CD4-positive, alpha-beta T cell (primary cell): ENCODE measurements at regions not wholly inside any gene's neighbourhood (a gene's known extent, or its start where the extent isn't known, plus 50 kb on each side); places are given as distances from the start of the nearest gene placed in this dataset.

ENCODE experiments used
- ATAC-seq: fragments of 200-7000 bp; cut with Tn5 transposase; one replicate; pipeline ENCODE4 v1.10.0; 2022; ENCODE audit warnings: mild to moderate bottlenecking; ENCODE audit not compliant: poor library complexity
- CTCF ChIA-PET: fragments of 350-600 bp; sonication (Branson Sonifier 250); formaldehyde crosslinking; loops from one replicate; lab custom pipeline; 2021; ENCODE audit warnings: antibody characterized with exemption, inconsistent platforms; lab: Charles Lee
- POLR2A ChIA-PET: fragments of 350-600 bp; sonication (Branson Sonifier 250); formaldehyde crosslinking; loops from one replicate; lab custom pipeline; 2021; ENCODE audit warnings: antibody characterized with exemption, inconsistent platforms; lab: Charles Lee
- DNase-seq, 14 experiments: peaks; one replicate each; pipeline ENCODE4 v3.0.0-alpha.2; 2013 to 2020; ENCODE audit warnings: mixed read lengths in 2 of 14
- H3K27ac ChIP-seq, 2 donors: one replicate each; pipeline versions ENCODE4 v1.5.1 to v1.7.0; 2013; ENCODE audit warnings: low read length in 2 of 2, low read depth in 1 of 2, mild to moderate bottlenecking in 1 of 2
- H3K27me3 ChIP-seq, 2 experiments: 1 replicate in 1 of 2; 2 replicates in 1 of 2; pipeline versions ENCODE4 v1.6.1 to v1.7.0; 2013; ENCODE audit warnings: low read length in 2 of 2, control low read depth in 1 of 2, mild to moderate bottlenecking in 1 of 2, moderate library complexity in 1 of 2; ENCODE audit not compliant: insufficient read depth in 2 of 2, control insufficient read depth in 1 of 2
- H3K36me3 ChIP-seq: one replicate; pipeline ENCODE4 v1.6.1; 2013; ENCODE audit warnings: low read length, control low read depth; ENCODE audit not compliant: insufficient read depth
- H3K4me1 ChIP-seq: one replicate; pipeline ENCODE4 v1.6.1; 2013; ENCODE audit warnings: low read length, control low read depth; ENCODE audit not compliant: insufficient read depth
- H3K4me3 ChIP-seq: one replicate; pipeline ENCODE4 v1.5.1; 2013; ENCODE audit warnings: mild to moderate bottlenecking, low read length, moderate library complexity
- H3K9me3 ChIP-seq, 2 experiments: 1 replicate in 1 of 2; 2 replicates in 1 of 2; pipeline versions ENCODE4 v1.6.1 to v1.7.0; 2013; ENCODE audit warnings: low read length in 2 of 2, mild to moderate bottlenecking in 2 of 2, control low read depth in 1 of 2, moderate library complexity in 1 of 2; ENCODE audit not compliant: control insufficient read depth in 1 of 2, insufficient read depth in 1 of 2
- H3K27ac Mint-ChIP-seq: one replicate; pipeline ENCODE4 v1.8.0; 2020; ENCODE audit warnings: mixed read lengths
- H3K27me3 Mint-ChIP-seq: one replicate; pipeline ENCODE4 v1.8.0; 2021; ENCODE audit warnings: mixed read lengths
- H3K36me3 Mint-ChIP-seq: one replicate; pipeline ENCODE4 v1.8.0; 2021; ENCODE audit warnings: low read depth, mixed read lengths
- H3K4me1 Mint-ChIP-seq: one replicate; pipeline ENCODE4 v1.8.0; 2021; ENCODE audit warnings: low read depth, mixed read lengths
- H3K4me3 Mint-ChIP-seq: one replicate; pipeline ENCODE4 v1.8.0; 2020; ENCODE audit warnings: mild to moderate bottlenecking, mixed read lengths
- H3K9me3 Mint-ChIP-seq: one replicate; pipeline ENCODE4 v1.8.0; 2020; ENCODE audit warnings: mixed read lengths
- CTCF ChIP-seq: fragments of 200-600 bp; IDR thresholded peaks from one replicate; pipeline ENCODE4 v1.8.0; 2022; ENCODE audit warnings: antibody characterized with exemption, mild to moderate bottlenecking
- intact Hi-C, 2 experiments: fragments of 100-400 bp; cut with DNase I in 1 of 2; cut with micrococcal nuclease in 1 of 2; formaldehyde crosslinking; loops; one replicate each; pipeline versions ENCODE4 v1.15.1 to v1.9.0; 2023 to 2025; cut with DNase I, micrococcal nuclease

DNA sequence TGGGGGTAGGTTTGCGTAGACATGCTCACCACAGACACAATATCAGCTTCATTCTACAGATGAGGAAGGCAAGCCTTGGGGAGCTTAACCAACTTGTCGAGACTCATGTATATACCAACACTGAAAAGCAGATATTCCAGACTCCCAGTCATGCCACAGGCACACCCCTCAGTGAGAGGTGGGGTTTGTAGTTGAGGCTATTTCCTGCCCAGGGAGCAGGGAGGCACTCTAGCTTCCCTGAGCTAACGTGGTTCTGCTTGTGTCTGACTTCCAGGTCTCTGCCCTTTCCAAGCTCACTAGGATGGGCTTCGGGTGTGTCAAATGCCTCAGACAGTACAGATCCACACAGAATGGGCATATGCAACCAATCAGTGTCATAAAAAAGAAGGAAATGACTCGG, 122.3 kb upstream of the RUNX1 start:
- Histone ChIP-seq H3K27me3 (no peaks in the 10 kb centered on the region), H3K4me1 (peaks cover 16% of the 10 kb centered on the region), H3K36me3 (no peaks in the 10 kb centered on the region), H3K9me3 (peaks cover 0 to 6% of the 10 kb centered on the region in 2 experiments), H3K4me3 (no peak overlapping the region), H3K27ac (no peak overlapping the region)
- ChIA-PET CTCF (no interaction called here), POLR2A (no interaction called here)
- no peak overlapping the region for H3K4me3 Mint-ChIP-seq
- peaks cover 7% of the 10 kb centered on the region for H3K9me3 Mint-ChIP-seq
- no peaks in the 10 kb centered on the region for H3K36me3 Mint-ChIP-seq
- no peak for TF ChIP-seq CTCF
- ATAC-seq = no peak
- no peak for DNase-seq
- H3K4me1 Mint-ChIP-seq = peaks cover 38% of the 10 kb centered on the region
- no peaks in the 10 kb centered on the region for H3K27me3 Mint-ChIP-seq
- intact Hi-C loops = no loop called here
- no peak overlapping the region for H3K27ac Mint-ChIP-seq

- no peak for TF ChIP-seq CTCF
- peaks cover 7% of the 10 kb centered on the region for H3K9me3 Mint-ChIP-seq
- DNase-seq = no peak
- no peaks in the 10 kb centered on the region for H3K27me3 Mint-ChIP-seq
- H3K9me3 ChIP-seq = peaks cover 0 to 6% of the 10 kb centered on the region in 2 experiments
- peaks cover 16% of the 10 kb centered on the region for H3K4me1 ChIP-seq
- H3K36me3 ChIP-seq = no peaks in the 10 kb centered on the region
- H3K27ac Mint-ChIP-seq = no peak overlapping the region
- H3K36me3 Mint-ChIP-seq = no peaks in the 10 kb centered on the region
- peaks cover 38% of the 10 kb centered on the region for H3K4me1 Mint-ChIP-seq
- H3K27me3 ChIP-seq = no peaks in the 10 kb centered on the region
- intact Hi-C loops = no loop called here
- H3K4me3 Mint-ChIP-seq = no peak overlapping the region
- no peak for ATAC-seq
- H3K4me3 ChIP-seq = no peak overlapping the region
- H3K27ac ChIP-seq = no peak overlapping the region
- CTCF ChIA-PET = interaction anchor here (1.2 kb wide), 1 partner anchor 120 kb away, joined by 4 read pairs; no protein-coding TSS in a partner anchor
- POLR2A ChIA-PET = no interaction called here
Measured at GRCh38 chr21:35170818-35171217, 121.7 kb upstream of the RUNX1 start.

DNA sequence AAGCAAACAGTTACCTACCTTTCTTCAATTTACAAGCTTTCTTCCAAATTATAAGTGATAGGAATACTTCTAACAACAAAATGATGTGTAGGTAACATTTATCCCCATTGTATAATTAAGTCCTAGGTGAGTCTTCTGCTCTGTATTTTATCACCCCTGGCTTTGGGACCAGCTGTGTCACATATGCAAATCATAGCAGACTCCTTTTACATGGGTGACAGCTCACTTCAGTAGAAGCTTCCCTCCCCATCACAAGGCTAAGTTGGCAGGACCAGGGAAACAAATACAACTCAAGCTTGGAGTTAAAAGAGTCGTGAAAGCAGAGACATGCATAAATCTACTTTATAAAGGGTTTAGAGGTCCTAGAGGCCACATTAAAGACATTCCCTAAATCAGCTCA, 121.1 kb upstream of the RUNX1 start:
- intact Hi-C loops = no loop called here
- ATAC-seq = no peak
- CTCF ChIA-PET = interaction anchor here (1.2 kb wide), 1 partner anchor 119 kb away, joined by 4 read pairs; no protein-coding TSS in a partner anchor

More for the DNA sequence above, 121.1 kb upstream of the RUNX1 start:
- Histone ChIP-seq H3K9me3 (peaks cover 0 to 6% of the 10 kb centered on the region in 2 experiments), H3K4me3 (no peak overlapping the region), H3K4me1 (peaks cover 16% of the 10 kb centered on the region), H3K27ac (no peak overlapping the region), H3K27me3 (no peaks in the 10 kb centered on the region), H3K36me3 (no peaks in the 10 kb centered on the region)
- H3K27me3 Mint-ChIP-seq = no peaks in the 10 kb centered on the region
- peaks cover 38% of the 10 kb centered on the region for H3K4me1 Mint-ChIP-seq
- H3K4me3 Mint-ChIP-seq = no peak overlapping the region
- H3K9me3 Mint-ChIP-seq = peaks cover 4% of the 10 kb centered on the region
- TF ChIP-seq CTCF = no peak
- H3K36me3 Mint-ChIP-seq = no peaks in the 10 kb centered on the region
- no peak for DNase-seq
- H3K27ac Mint-ChIP-seq = no peak overlapping the region
- POLR2A ChIA-PET = no interaction called here
